GM18867 (cell line): ENCODE measurements at regions not wholly inside any gene's neighbourhood (a gene's known extent, or its start where the extent isn't known, plus 50 kb on each side); places are given as distances from the start of the nearest gene placed in this dataset.
"Not testable (repeated sequence)": the region's sequence is repeated elsewhere in the genome, so short reads cannot be mapped to it uniquely, and the experiment has no call there.

Experiments
- ATAC-seq: cut with Tn5 transposase; IDR thresholded peaks from one replicate; pipeline ENCODE4 v1.9.1; 2021; ENCODE audit warnings: mild to moderate bottlenecking, moderate library complexity; ENCODE audit not compliant: unreplicated experiment

- ATAC-seq = no peak
Measured at GRCh38 chr4:38411981-38412536, 251.9 kb upstream of the KLF3 start.

GRCh38 chr4:38413524-38414341 is 250.3 kb upstream of the KLF3 start:
- no peak for ATAC-seq

- no peak for ATAC-seq
Measured at GRCh38 chr4:38414410-38414809, 249.6 kb upstream of the KLF3 start.

- ATAC-seq = no peak
Measured at GRCh38 chr4:38415682-38416081, 248.3 kb upstream of the KLF3 start.

GRCh38 chr4:38416450-38417014 is 247.5 kb upstream of the KLF3 start:
- ATAC-seq = no peak

GRCh38 chr4:38420254-38420653 is 243.7 kb upstream of the KLF3 start:
- ATAC-seq = not testable (repeated sequence)

- no peak for ATAC-seq
Measured at GRCh38 chr4:38422850-38423249, 241.1 kb upstream of the KLF3 start.

GRCh38 chr4:38424151-38424871 is 239.7 kb upstream of the KLF3 start:
- no peak for ATAC-seq

GRCh38 chr4:38426532-38426931 is 237.5 kb upstream of the KLF3 start:
- ATAC-seq = no peak

GRCh38 chr4:38430841-38431240 is 233.2 kb upstream of the KLF3 start:
- ATAC-seq = no peak

GRCh38 chr4:38442073-38442788 is 221.8 kb upstream of the KLF3 start:
- ATAC-seq = no peak

- ATAC-seq = no peak
Measured at GRCh38 chr4:38449506-38450174, 214.4 kb upstream of the KLF3 start.

GRCh38 chr4:38452009-38452408 is 212.0 kb upstream of the KLF3 start:
- ATAC-seq = no peak

- ATAC-seq = no peak
Measured at GRCh38 chr4:38452542-38452941, 211.5 kb upstream of the KLF3 start.

GRCh38 chr4:38453253-38453881 is 210.6 kb upstream of the KLF3 start:
- ATAC-seq = no peak

GRCh38 chr4:38454284-38454683 is 209.7 kb upstream of the KLF3 start:
- no peak for ATAC-seq

- peak; percentile 87 for ATAC-seq
Measured at GRCh38 chr4:38455092-38455862, 208.7 kb upstream of the KLF3 start.

- ATAC-seq = no peak
Measured at GRCh38 chr4:38456096-38456495, 207.9 kb upstream of the KLF3 start.

- no peak for ATAC-seq
Measured at GRCh38 chr4:38461342-38461741, 202.7 kb upstream of the KLF3 start.
